Brain microvascular endothelial cell (primary cell): ENCODE measurements at regions not wholly inside any gene's neighbourhood (a gene's known extent, or its start where the extent isn't known, plus 50 kb on each side); places are given as distances from the start of the nearest gene placed in this dataset.
A peak's percentile ranks its signal among the peaks of the same experiment; 100 is the strongest.

ENCODE experiments used
- DNase-seq: peaks from one replicate; pipeline ENCODE4 v3.0.0-alpha.2; 2020
- H3K27ac ChIP-seq: fragments of 250-450 bp; sonication (Bioruptor Pico); 2 replicates; pipeline ENCODE4 v1.5.1; 2020; ENCODE audit warnings: mild to moderate bottlenecking, moderate library complexity
- H3K27me3 ChIP-seq: fragments of 250-450 bp; sonication (Bioruptor Pico); replicated peaks from 2 replicates; pipeline ENCODE4 v1.5.1; 2020; ENCODE audit warnings: mild to moderate bottlenecking
- H3K36me3 ChIP-seq: fragments of 250-450 bp; sonication (Bioruptor Pico); replicated peaks from 2 replicates; pipeline ENCODE4 v1.5.1; 2020; ENCODE audit warnings: mild to moderate bottlenecking
- H3K4me3 ChIP-seq: 2 replicates; pipeline ENCODE4 v1.5.1; 2011; ENCODE audit warnings: low read depth, mild to moderate bottlenecking, control low read depth, low read length, moderate library complexity
- in situ Hi-C: cut with HindIII; loops from 2 replicates; pipeline ENCODE4 v1.10.0; 2017; ENCODE audit warnings: low sequenced_read_pairs, low pct_ligation_motif_present
- TF ChIP-seq, protein P1 (sequence below): IDR thresholded peaks from 2 replicates; pipeline ENCODE4 v1.5.1; 2011; ENCODE audit warnings: low read depth, mild to moderate bottlenecking, moderate library complexity, low read length, control low read depth, inconsistent platforms; ENCODE audit errors: missing control alignments

DNA sequence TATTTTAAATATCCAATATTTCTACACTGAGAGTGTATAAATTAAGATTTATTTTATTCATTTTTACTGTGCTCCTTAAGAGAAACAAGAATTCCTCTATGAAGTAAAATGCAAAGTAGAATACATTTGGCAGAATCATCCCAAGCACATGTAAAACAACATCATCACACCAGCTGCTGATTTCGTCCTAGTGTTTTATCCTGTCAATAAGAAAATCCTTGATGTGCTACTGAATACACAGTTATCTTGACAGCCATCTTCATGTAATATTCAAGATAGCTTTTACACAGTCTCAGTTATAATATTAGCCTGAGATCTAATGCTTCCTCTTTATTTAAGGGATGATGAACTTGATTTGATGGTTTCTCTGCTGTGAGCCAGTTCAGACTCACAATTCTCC is 282.4 kb downstream of the MZT1 start:
- in situ Hi-C loops, result no loop called here
- Histone ChIP-seq H3K4me3 (no peak overlapping the region), H3K36me3 (no peaks in the 10 kb centered on the region), H3K27me3 (no peaks in the 10 kb centered on the region), H3K27ac (no peak overlapping the region)
- TF ChIP-seq, protein P1, sequence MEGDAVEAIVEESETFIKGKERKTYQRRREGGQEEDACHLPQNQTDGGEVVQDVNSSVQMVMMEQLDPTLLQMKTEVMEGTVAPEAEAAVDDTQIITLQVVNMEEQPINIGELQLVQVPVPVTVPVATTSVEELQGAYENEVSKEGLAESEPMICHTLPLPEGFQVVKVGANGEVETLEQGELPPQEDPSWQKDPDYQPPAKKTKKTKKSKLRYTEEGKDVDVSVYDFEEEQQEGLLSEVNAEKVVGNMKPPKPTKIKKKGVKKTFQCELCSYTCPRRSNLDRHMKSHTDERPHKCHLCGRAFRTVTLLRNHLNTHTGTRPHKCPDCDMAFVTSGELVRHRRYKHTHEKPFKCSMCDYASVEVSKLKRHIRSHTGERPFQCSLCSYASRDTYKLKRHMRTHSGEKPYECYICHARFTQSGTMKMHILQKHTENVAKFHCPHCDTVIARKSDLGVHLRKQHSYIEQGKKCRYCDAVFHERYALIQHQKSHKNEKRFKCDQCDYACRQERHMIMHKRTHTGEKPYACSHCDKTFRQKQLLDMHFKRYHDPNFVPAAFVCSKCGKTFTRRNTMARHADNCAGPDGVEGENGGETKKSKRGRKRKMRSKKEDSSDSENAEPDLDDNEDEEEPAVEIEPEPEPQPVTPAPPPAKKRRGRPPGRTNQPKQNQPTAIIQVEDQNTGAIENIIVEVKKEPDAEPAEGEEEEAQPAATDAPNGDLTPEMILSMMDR, result no peak
- no peak for DNase-seq

DNA sequence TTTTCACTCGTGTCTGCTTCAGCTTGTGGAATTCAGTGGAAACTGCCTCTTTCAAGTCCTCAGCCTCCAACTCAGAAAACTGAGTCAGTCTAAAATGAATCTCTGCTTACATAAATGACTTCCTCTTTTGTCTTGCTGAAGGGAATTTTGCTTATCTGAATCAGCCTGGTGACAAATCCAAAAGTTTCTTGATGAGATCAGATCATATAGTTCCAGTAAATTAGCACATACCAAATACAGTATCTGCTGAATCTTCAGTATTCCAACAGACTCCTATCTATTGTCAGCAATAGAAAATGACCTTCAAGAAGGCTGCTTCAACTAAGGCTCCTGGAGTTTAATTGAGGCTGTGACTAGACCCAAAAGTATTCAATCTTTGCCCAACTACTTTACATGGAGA is 290.0 kb downstream of the MZT1 start:
- TF ChIP-seq, protein P1, result no peak
- peak; percentile 55 for DNase-seq
- no peaks in the 10 kb centered on the region for H3K27me3 ChIP-seq
- in situ Hi-C loops, result no loop called here
- no peak overlapping the region for H3K4me3 ChIP-seq
- peak overlapping the region; percentile 33 for H3K27ac ChIP-seq
- H3K36me3 ChIP-seq, result no peaks in the 10 kb centered on the region

DNA sequence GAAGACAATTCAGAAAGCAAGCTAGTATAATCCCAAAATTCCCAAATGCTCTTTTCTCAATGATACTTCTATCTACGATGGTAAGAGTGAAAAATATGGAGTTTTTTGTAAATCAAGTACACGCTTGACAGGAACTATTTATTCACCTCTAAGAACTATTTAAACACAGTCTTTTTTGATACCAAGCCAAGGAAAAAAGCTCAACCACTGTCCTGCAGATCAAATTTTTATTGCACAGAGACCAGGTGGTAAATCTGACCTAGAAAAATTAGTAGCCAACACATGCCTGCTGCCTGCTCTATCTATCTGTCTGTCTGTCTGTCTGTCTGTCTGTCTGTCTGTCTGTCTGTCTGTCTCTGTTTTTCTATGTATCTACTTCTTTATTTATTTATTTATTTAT is 292.2 kb downstream of the MZT1 start:
- Histone ChIP-seq H3K36me3 (no peaks in the 10 kb centered on the region), H3K27ac (no peak overlapping the region), H3K27me3 (no peaks in the 10 kb centered on the region), H3K4me3 (no peak overlapping the region)
- in situ Hi-C loops, result no loop called here
- TF ChIP-seq, protein P1, result no peak
- DNase-seq, result no peak

DNA sequence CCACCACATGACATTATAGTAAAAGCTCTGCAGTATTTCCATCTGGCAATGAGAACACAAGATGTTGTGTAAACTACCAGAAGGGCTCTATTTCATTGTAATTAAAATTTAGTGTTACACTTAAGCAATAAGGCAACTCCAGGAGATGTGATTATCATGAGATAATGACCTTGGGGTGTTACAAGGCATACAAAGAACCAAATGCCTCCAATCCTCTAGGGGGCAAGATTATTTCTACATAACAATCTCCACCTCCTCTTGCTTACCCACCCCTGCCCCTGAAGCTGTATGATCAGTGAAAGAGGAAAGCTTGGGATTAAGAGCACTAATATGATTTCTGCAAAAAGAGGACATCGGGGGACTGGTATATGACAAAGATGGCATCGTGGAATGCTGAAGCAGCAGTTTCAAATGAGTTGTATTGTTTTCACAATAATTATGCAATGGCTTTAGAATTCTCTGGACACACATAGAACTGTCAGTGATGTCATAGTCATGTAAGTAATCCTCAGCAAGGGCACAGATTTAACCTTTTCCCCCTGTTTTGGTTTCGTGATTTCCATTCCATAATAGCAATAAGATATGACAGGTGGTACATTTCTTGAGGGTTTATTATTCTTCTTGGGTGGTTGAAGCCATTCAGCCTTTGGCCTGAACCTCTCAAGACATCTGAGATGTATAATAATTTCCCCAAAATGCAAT is 295.3 kb downstream of the MZT1 start:
- no peak for DNase-seq
- no peaks in the 10 kb centered on the region for H3K27me3 ChIP-seq
- in situ Hi-C loops, result no loop called here

DNA sequence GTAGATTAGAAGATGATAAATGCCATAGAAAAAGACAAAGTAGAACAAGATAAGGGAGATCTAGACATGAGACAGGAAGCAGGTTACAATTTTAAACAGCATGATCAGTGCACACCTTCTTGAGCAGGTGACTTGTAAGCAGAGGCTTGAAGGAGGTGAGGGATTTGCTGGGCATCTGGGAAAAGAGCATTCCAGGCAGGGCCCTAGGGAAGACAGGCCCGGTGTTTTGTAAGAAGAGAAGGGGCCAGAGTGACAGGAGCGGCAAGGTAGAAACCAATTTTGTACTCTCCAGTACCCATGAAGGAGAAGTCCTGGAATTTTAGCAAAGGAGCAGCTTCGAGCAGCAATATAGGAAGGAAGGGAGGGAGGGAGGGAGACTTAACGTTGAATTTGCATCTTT is 296.5 kb downstream of the MZT1 start:
- H3K36me3 ChIP-seq, result no peaks in the 10 kb centered on the region
- in situ Hi-C loops, result no loop called here
- TF ChIP-seq, protein P1, result no peak

More for the DNA sequence above, 295.3 kb downstream of the MZT1 start:
- H3K27ac ChIP-seq, result no peak overlapping the region
- no peaks in the 10 kb centered on the region for H3K36me3 ChIP-seq
- TF ChIP-seq, protein P1, result no peak
- no peak overlapping the region for H3K4me3 ChIP-seq

More for the DNA sequence above, 296.5 kb downstream of the MZT1 start:
- Histone ChIP-seq H3K27me3 (no peaks in the 10 kb centered on the region), H3K27ac (no peak overlapping the region), H3K4me3 (no peak overlapping the region)
- DNase-seq, result no peak
